ENCODE measurements at regions not wholly inside any gene's neighbourhood (a gene's known extent, or its start where the extent isn't known, plus 50 kb on each side); places are given as distances from the start of the nearest gene placed in this dataset.

GRCh38 chr13:89803839-89804238 is 1543.6 kb upstream of the MIR17HG start:
- no peak for DNase-seq (ENCODE audit: low read depth in 2 of 2)

DNA sequence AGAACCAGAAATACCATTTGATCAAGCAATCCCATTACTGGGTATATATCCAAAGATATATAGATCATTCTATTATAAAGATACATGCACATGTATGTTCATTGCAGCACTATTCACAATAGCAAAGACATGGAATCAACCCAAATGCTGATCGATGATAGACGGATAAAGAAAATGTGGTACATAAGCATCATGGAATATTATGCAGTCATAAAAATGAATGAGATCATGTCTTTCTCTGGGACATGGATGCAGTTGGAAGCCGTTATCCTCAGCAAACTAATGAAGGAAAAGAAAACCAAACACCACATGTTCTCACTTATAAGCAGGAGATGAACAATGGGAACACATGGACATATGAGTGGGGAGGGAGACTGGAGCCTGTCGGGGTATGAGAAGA is 1540.9 kb upstream of the MIR17HG start:
- DNase-seq (ENCODE audit: low read depth in 2 of 2) = no peak

GRCh38 chr13:89812856-89813255 is 1534.6 kb upstream of the MIR17HG start:
- no peak for DNase-seq (ENCODE audit: low read depth in 2 of 2)

DNA sequence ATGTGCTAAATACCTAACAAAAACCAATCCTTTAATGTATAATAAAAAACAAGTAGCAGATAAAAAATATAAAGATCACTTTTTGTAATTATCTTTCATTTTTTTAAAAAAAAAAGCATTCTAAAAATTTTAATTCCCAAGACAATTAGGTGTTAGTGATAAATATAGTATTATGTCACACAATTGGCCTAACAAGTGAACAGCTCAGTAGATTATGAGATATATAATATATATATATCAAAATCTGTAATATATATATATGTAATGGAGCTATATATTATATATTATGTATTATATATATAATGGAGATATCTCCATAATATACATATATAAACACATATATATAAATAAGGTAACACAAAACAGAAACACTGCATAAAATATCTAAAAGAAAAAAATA is 1531.1 kb upstream of the MIR17HG start:
- DNase-seq (ENCODE audit: low read depth in 2 of 2) = no peak

- DNase-seq (ENCODE audit: low read depth in 2 of 2) = no peak
Measured at GRCh38 chr13:89822467-89822866, 1525.0 kb upstream of the MIR17HG start.

- DNase-seq (ENCODE audit: low read depth in 2 of 2) = no peak
Measured at GRCh38 chr13:89827552-89827951, 1519.9 kb upstream of the MIR17HG start.

GRCh38 chr13:89828506-89828905 is 1519.0 kb upstream of the MIR17HG start:
- DNase-seq (ENCODE audit: low read depth in 2 of 2) = no peak

- no peak for DNase-seq (ENCODE audit: low read depth in 2 of 2)
Measured at GRCh38 chr13:89831157-89831556, 1516.3 kb upstream of the MIR17HG start.

DNA sequence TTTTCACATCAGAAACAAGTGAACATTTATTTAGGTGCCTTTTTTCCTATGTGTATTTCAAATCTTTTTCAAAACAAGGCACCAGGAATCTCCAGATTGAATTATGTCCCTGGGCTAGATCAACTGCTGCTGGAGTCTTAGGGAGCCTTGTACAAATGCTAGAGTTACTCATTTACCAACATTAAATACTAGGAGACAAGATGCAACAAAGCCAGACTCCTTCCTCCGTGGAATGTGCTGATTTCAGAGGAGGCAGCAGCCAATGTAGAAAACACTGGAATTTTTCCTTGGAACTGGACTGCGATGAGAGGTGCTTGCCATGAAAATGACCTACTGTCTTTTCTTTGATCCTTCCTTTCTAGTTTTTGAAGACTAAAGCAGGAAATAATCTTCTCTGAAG is 1514.7 kb upstream of the MIR17HG start:
- DNase-seq (ENCODE audit: low read depth in 2 of 2) = no peak

- DNase-seq (ENCODE audit: low read depth in 2 of 2) = no peak
Measured at GRCh38 chr13:89843621-89844020, 1503.9 kb upstream of the MIR17HG start.

DNA sequence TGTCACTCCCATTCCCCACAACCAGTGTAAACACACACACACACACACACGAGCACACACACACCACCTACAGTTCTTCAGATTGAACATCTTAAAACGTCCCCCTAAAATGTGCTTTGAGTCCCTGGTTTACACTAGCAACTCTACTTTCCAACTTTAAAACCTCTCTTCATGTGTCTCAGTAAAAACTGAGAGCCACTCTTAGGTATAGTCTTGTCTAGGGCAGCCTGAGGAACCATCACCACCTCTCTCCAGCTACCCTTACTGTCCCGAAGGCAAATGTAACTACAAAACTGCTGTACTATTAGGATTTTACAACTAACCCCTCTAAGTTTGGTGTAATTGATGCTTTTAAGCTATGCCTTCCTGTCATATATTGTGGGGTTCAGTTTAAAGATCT is 1501.6 kb upstream of the MIR17HG start:
- no peak for DNase-seq (ENCODE audit: low read depth in 2 of 2)

DNA sequence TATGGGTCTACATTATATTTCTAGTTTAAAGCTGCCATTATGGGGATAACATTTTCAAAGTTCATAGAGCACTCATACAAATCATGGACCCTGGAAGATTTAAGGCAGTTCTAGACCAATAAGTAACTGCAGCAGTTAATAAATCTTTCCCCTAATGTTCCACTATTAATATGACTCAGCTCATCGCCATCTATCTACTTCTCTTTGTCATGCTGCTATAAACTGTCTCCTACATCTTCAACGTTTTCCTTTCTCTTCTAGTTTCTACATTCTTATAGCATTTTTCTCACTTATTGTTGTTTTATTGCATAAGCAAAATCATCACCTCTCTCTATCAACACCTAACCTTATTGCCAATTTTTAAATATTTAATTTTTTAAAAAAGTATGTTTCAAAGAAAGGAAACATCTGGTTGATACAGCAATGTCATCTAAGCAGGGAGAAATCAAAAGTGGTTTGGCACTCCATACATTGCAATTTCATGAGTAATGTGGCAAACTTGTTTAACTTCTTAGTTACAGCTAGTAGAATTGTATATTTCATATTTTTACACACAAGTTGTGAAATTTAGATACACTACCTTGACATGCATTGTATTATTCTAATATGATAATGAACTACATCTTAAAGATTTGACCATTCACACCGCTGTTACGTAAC is 1500.4 kb upstream of the MIR17HG start:
- DNase-seq (ENCODE audit: low read depth in 2 of 2) = no peak

DNA sequence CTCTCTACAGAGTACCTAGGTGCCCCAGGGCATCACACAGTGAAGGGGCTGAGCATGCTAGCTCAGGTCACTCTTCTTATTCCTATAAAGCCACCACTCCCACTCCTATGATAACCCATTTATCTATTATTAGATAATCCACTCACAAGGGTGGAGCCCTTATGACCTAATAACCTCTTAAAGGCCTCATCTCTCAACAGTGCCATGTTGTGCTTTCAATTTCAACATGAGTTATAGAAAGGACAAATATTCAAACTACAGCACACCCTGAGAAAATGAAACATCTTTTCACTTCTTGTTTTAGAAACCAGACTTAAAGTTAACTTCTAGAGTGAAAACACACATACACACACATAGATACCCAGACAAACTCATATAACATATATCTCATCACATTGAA is 1494.9 kb upstream of the MIR17HG start:
- DNase-seq (ENCODE audit: low read depth in 2 of 2) = no peak

- DNase-seq (ENCODE audit: low read depth in 2 of 2) = no peak
Measured at GRCh38 chr13:89856512-89856911, 1491.0 kb upstream of the MIR17HG start.

DNA sequence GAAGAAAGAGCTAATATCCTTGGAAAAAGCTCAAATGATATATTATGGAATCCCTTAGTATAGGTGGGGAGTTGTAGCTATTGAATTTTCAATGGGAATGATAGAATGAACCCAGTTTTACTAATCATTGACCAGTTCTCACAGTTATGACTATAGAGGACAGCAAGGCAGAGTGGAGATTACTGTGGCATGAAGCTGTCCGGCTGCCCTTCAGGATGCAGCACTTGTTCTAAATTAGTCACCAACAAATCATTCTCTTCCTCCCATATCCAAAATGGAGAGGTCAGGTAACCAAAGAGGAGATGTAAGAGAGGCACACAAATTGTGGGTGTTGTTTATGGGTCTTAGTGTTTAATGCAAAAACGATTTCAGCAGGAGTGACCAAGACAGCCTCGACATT is 1490.0 kb upstream of the MIR17HG start:
- no peak for DNase-seq (ENCODE audit: low read depth in 2 of 2)

DNA sequence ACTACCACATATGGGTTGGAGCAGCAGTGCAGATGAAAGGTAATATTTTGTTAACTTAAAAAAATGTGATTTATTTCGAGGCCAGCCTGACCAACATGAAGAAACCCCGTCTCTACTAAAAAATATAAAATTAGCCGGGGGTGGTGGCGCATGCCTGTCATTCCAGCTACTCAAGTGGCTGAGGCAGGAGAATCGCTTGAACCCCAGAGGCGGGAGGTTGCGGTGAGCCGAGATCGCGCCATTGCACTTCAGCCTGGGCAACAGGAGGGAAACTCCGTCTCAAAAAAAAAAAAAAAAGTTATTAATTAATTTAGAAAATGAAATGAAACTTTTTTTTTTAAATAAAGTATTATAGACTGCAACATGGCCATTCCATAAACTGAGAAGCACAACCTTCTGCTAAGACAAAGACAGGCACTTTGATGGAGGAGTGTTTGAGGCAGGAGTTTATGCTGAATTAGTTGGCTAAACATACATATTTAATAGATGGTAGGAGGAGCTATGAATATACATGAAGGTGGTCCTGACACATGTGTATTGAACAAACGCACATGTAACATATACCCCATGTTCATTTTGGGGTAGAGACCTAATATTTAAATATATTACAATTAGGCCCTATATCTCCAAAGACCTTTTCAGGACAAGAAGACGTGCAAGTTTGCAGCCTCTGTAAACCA is 1485.3 kb upstream of the MIR17HG start:
- DNase-seq (ENCODE audit: low read depth in 2 of 2) = no peak

GRCh38 chr13:89862691-89863036 is 1484.8 kb upstream of the MIR17HG start:
- DNase-seq (ENCODE audit: low read depth in 2 of 2) = no peak

DNA sequence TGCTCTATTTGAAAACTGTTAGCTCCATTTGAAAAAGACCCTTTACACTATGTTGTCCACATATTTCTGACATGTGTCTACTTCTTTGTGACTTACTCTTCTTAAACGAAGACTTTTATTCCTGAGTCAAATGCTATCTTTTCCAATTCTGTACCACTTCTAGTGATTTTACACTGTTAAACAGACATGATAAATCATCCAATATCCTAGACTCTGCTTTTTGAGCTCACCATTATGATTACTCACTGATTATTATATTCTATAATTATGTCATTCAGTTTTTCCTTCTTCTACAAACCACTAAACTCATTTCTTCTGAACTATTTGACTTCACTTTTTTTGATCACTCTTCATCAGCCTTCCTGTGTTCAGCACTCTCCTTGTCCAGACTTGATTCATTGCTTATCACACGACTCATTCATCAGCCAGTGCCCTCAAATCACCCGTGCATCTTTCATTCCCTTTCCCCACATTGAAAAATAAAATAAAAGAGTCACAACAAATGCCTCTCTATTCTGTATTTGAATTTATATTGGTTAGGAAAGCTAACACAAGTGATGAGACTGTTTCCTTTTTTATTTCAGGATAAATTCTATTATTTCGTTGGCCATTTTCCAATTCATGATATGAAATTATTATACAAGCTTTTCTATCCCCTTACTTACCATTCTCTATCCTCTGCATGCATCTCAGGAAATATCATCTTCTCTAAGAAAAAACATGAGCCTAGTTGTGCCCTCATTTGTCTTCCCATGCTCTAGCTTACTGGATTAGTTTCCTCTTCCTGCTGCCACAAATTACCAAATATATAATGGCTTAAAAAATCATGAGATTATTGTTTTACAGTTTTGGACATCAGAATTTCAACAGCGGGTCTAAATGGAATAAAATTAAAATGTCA is 1482.1 kb upstream of the MIR17HG start:
- no peak for DNase-seq (ENCODE audit: low read depth in 2 of 2)

GRCh38 chr13:89869312-89869711 is 1478.2 kb upstream of the MIR17HG start:
- DNase-seq (ENCODE audit: low read depth in 2 of 2) = no peak

DNA sequence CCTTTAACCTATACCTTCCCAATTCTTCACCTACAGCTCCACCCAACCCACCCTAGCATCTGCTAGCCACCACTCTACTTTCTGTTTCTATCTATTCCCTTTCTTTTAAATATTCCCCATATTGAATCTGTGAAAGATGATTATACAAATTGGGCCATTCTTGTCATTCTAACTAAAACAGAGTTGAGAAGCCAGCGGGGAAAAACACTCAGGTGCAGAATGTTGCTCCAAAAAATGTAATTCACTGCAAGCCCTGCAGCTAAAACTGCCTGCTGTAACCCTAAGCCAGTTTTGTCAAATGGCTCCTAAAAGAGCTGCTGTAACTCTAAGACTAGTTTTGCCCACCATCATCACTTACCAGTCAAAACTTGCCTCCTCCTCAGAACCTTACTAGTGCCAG is 1468.6 kb upstream of the MIR17HG start:
- no peak for DNase-seq (ENCODE audit: low read depth in 2 of 2)

- DNase-seq (ENCODE audit: low read depth in 2 of 2) = no peak
Measured at GRCh38 chr13:89880201-89880600, 1467.3 kb upstream of the MIR17HG start.

DNA sequence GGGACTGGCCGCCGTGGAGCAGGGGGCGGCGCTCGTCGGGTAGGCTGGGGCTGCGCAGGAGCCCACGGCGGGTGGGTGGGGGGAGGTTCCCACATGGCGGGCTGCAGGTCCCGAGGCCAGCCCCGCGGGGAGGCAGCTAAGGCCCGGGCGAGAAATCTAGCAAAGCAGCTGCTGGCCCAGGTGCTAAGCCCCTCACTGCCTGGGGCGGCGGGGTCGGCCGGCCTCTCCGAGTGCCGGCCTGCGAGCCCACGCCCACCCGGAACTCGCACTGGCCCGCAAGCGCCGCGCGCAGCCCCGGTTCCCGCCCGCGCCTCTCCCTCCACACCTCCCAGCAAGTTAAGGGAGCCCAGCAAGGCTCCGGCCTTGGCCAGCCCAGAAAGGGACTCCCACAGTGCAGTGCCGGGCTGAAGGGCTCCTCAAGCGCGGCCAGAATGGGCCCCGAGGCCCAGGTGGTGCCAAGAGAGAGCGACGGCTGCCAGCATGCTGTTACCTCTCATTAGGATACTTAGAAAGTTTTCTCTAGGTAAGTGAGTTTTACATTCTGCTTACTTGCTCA is 1463.5 kb upstream of the MIR17HG start:
- DNase-seq (ENCODE audit: low read depth in 2 of 2) = no peak

- no peak for DNase-seq (ENCODE audit: low read depth in 2 of 2)
Measured at GRCh38 chr13:89890806-89891205, 1456.7 kb upstream of the MIR17HG start.

Measured in stimulated activated CD4-positive, alpha-beta T cell treated with anti-CD3 and anti-CD28 coated beads, Interleukin-12 subunit alpha, Interleukin-12 subunit beta, amount 100 ng/mL, for 24 hours (primary cell).